Stimulated activated CD4-positive, alpha-beta T cell treated with anti-CD3 and anti-CD28 coated beads, Interleukin-15, amount 100 ng/mL, for 48 hours (primary cell): ENCODE measurements at regions not wholly inside any gene's neighbourhood (a gene's known extent, or its start where the extent isn't known, plus 50 kb on each side); places are given as distances from the start of the nearest gene placed in this dataset.

Experiments
- DNase-seq, 2 donors: peaks; one replicate each; pipeline ENCODE4 v3.0.0-alpha.2; 2020; ENCODE audit warnings: low read depth in 2 of 2

GRCh38 chr2:19748711-19749506 lies 152.9 kb downstream of the TTC32 start:
- no peak for DNase-seq

- no peak for DNase-seq
These were observed 153.8 kb downstream of the TTC32 start for GRCh38 chr2:19748073-19748375.

GRCh38 chr2:19747310-19748072 lies 154.3 kb downstream of the TTC32 start:
- DNase-seq: no peak

- no peak for DNase-seq
These were observed 155.0 kb downstream of the TTC32 start for GRCh38 chr2:19746611-19747309.

- DNase-seq: no peak
These were observed 155.6 kb downstream of the TTC32 start for GRCh38 chr2:19746137-19746600.

- no peak for DNase-seq
These were observed 156.3 kb downstream of the TTC32 start for GRCh38 chr2:19745318-19746136.

- DNase-seq: no peak
These were observed 157.2 kb downstream of the TTC32 start for GRCh38 chr2:19744456-19745199.

- no peak for DNase-seq
These were observed 158.1 kb downstream of the TTC32 start for GRCh38 chr2:19743641-19744040.

- no peak for DNase-seq
These were observed 158.9 kb downstream of the TTC32 start for GRCh38 chr2:19742872-19743271.

GRCh38 chr2:19739256-19739655 lies 162.5 kb downstream of the TTC32 start:
- DNase-seq: no peak

- DNase-seq: no peak
These were observed 163.1 kb downstream of the TTC32 start for GRCh38 chr2:19738707-19739106.

GRCh38 chr2:19736191-19736831 lies 165.5 kb downstream of the TTC32 start:
- no peak for DNase-seq

- DNase-seq: no peak
These were observed 167.8 kb downstream of the TTC32 start for GRCh38 chr2:19733951-19734425.

- no peak for DNase-seq
These were observed 168.4 kb downstream of the TTC32 start for GRCh38 chr2:19733390-19733789.

- DNase-seq: no peak
These were observed 169.5 kb downstream of the TTC32 start for GRCh38 chr2:19732255-19732654.

GRCh38 chr2:19731515-19731914 lies 170.3 kb downstream of the TTC32 start:
- DNase-seq: no peak

- DNase-seq: no peak
These were observed 170.7 kb downstream of the TTC32 start for GRCh38 chr2:19731037-19731436.

- no peak for DNase-seq
These were observed 173.7 kb downstream of the TTC32 start for GRCh38 chr2:19728125-19728524.

- DNase-seq: no peak
These were observed 176.4 kb downstream of the TTC32 start for GRCh38 chr2:19725392-19725791.

- DNase-seq: no peak
These were observed 178.8 kb downstream of the TTC32 start for GRCh38 chr2:19723021-19723420.
